IMR-90 (cell line): ENCODE measurements at regions not wholly inside any gene's neighbourhood (a gene's known extent, or its start where the extent isn't known, plus 50 kb on each side); places are given as distances from the start of the nearest gene placed in this dataset.

Experiments used
- TF ChIP-seq, protein P1 (sequence below): conservative IDR thresholded peaks from 2 replicates; pipeline ENCODE4 v1.5.1; 2012; ENCODE audit warnings: mild to moderate bottlenecking, low read depth, low read length, improper control_type of control experiment

DNA sequence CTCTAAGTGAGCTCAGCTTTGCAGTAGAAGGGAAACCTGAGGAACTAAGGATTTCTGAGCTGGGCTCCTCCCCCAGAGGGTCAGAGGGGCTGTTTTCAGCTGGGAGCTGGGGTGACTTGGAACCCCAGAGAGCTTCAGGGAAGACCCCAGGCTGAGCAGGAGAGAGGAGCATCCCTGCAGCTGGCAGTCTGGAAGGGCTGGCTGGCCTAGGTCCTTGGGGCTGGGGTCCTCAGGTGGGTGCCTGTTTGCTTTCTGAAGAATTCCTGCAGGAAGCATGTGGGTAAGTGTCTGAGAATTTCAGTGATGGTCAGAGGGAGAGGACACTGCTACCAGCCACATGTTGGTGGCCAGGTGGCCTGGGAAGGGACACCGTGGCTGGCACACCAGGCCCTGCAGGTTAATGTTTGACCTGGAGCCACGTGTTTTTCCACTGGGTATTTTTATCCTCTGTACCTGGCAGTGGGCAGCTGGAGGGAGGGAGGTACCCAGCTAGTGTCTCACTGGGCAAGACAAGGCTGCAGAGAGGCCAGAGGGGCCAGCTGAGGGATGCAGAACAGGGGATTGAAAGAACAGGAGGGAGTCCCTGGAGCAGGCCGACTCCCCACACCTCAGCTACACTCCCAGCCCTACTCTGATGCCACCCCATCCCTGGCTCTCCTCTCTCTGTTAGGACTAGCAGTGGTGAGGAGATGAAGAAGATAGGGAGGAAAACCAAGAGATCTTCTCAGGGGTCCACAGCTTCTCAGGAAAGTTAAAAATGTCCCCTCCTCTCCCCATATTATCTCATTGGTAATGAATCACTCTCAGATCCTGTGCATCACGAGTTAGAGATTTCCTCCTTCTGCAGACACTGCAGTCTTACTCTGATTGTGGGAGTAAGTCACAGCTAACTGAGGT is 143.6 kb downstream of the VEGFA start (continued):
- TF ChIP-seq, protein P1, sequence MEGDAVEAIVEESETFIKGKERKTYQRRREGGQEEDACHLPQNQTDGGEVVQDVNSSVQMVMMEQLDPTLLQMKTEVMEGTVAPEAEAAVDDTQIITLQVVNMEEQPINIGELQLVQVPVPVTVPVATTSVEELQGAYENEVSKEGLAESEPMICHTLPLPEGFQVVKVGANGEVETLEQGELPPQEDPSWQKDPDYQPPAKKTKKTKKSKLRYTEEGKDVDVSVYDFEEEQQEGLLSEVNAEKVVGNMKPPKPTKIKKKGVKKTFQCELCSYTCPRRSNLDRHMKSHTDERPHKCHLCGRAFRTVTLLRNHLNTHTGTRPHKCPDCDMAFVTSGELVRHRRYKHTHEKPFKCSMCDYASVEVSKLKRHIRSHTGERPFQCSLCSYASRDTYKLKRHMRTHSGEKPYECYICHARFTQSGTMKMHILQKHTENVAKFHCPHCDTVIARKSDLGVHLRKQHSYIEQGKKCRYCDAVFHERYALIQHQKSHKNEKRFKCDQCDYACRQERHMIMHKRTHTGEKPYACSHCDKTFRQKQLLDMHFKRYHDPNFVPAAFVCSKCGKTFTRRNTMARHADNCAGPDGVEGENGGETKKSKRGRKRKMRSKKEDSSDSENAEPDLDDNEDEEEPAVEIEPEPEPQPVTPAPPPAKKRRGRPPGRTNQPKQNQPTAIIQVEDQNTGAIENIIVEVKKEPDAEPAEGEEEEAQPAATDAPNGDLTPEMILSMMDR, result no peak
